ENCODE measurements at regions not wholly inside any gene's neighbourhood (a gene's known extent, or its start where the extent isn't known, plus 50 kb on each side); places are given as distances from the start of the nearest gene placed in this dataset.

GRCh38 chr1:192914696-192915095, 105.9 kb downstream of the RGS2 start:
- TF ChIP-seq, protein P1, sequence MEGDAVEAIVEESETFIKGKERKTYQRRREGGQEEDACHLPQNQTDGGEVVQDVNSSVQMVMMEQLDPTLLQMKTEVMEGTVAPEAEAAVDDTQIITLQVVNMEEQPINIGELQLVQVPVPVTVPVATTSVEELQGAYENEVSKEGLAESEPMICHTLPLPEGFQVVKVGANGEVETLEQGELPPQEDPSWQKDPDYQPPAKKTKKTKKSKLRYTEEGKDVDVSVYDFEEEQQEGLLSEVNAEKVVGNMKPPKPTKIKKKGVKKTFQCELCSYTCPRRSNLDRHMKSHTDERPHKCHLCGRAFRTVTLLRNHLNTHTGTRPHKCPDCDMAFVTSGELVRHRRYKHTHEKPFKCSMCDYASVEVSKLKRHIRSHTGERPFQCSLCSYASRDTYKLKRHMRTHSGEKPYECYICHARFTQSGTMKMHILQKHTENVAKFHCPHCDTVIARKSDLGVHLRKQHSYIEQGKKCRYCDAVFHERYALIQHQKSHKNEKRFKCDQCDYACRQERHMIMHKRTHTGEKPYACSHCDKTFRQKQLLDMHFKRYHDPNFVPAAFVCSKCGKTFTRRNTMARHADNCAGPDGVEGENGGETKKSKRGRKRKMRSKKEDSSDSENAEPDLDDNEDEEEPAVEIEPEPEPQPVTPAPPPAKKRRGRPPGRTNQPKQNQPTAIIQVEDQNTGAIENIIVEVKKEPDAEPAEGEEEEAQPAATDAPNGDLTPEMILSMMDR (IDR thresholded peaks at IDR 0.05; ENCODE audit: low read length) = no peak
- TF ChIP-seq EZH2 (optimal IDR thresholded peaks at IDR 0.05; ENCODE audit: low read depth, low read length) = no peak
